ENCODE measurements at regions not wholly inside any gene's neighbourhood (a gene's known extent, or its start where the extent isn't known, plus 50 kb on each side); places are given as distances from the start of the nearest gene placed in this dataset.

DNA sequence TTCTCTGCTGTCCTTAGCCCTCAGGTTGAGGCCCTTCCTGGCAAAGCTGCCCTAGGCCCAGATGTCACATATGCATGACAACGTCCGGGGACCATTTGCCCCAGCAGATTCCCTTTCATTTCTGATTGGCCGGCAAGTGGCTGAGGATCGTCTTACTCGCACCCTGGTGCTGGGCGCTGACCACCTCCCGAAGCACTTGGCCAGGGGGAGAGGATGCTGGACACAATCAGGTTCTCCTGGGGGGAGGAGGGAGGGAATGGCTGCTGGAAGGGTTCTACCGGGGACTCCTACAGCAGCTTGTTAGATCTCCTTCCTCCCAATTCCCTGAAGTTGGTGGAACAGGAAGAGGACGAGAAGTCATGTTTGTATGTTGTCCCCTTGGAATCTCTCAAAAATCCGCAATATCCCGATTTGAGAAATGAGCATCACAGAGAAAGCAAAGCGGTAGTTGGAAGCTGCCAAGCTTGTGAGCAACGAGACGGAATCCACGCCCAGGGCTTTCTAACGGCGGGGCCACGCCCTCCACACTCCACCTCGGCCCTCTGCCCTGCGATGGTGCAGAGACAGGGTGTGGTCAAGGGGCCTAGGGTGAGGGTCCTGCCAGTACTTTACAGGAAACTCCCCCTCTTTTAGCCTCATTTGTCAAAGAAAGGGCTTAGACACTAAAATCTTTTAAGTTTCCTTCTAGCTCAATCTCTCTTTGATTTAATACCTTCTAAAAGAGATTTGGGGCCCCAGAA lies 61.8 kb upstream of the YWHAQ start:
- no peak for DNase-seq
- TF ChIP-seq, protein P1, sequence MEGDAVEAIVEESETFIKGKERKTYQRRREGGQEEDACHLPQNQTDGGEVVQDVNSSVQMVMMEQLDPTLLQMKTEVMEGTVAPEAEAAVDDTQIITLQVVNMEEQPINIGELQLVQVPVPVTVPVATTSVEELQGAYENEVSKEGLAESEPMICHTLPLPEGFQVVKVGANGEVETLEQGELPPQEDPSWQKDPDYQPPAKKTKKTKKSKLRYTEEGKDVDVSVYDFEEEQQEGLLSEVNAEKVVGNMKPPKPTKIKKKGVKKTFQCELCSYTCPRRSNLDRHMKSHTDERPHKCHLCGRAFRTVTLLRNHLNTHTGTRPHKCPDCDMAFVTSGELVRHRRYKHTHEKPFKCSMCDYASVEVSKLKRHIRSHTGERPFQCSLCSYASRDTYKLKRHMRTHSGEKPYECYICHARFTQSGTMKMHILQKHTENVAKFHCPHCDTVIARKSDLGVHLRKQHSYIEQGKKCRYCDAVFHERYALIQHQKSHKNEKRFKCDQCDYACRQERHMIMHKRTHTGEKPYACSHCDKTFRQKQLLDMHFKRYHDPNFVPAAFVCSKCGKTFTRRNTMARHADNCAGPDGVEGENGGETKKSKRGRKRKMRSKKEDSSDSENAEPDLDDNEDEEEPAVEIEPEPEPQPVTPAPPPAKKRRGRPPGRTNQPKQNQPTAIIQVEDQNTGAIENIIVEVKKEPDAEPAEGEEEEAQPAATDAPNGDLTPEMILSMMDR (IDR thresholded peaks at IDR 0.05), result no peak
- intact Hi-C loops (cut with DNase I), result no loop called here
- Histone ChIP-seq H3K9ac (ENCODE audit: low read depth in 2 of 2, low read length in 2 of 2) (no peak overlapping the region), H3K4me1 (no peaks in the 10 kb centered on the region), H3K4me3 (no peak overlapping the region), H3K9me3 (no peaks in the 10 kb centered on the region), H3K36me3 (no peaks in the 10 kb centered on the region), H3K27me3 (no peaks in the 10 kb centered on the region), H3K27ac (no peak overlapping the region)

DNA sequence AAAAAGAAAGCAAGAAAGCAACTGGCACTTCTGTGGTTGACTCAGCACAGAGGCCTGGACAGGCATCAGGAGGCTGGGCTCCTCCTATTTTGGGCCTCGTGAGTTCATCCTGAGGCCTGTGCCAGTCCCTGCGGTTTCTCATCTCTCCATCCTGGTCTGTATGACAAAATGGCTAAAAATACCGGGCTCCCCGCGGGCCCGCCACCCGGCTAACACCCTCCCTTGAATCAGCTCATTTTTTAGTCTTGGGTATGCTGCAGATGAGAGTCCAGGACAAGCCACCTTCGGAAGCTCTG lies 62.3 kb upstream of the YWHAQ start:
- no peaks in the 10 kb centered on the region for H3K27me3 ChIP-seq
- H3K36me3 ChIP-seq, result no peaks in the 10 kb centered on the region
- TF ChIP-seq, protein P1 (IDR thresholded peaks at IDR 0.05), result no peak
- intact Hi-C loops (cut with DNase I), result no loop called here
- no peaks in the 10 kb centered on the region for H3K9me3 ChIP-seq
- no peak overlapping the region for H3K4me3 ChIP-seq
- no peak overlapping the region for H3K27ac ChIP-seq
- H3K9ac ChIP-seq (ENCODE audit: low read depth in 2 of 2, low read length in 2 of 2), result no peak overlapping the region
- no peaks in the 10 kb centered on the region for H3K4me1 ChIP-seq
- DNase-seq, result no peak

DNA sequence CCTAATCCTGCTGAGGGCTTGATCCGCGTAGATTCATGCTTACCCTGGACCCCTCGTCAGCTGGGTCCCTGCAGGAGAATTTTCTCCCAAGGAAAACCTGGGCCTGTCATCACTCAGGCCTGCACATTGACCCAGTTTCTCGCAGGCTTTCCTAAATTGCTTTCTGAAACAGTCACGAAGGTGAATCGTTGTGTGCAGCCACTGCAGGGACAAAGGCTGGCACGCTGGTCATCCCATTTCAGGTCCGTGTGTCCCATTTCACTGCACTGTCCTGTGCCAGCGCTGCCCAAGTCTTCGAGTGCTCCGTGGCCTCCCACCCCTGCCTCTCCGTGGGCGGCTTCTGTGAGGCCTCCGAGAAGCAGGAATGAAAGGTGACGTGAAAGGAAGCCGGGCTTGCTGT lies 62.8 kb upstream of the YWHAQ start:
- no peaks in the 10 kb centered on the region for H3K9me3 ChIP-seq
- DNase-seq, result no peak
- no peak overlapping the region for H3K4me3 ChIP-seq
- no peak overlapping the region for H3K27ac ChIP-seq
- no peaks in the 10 kb centered on the region for H3K4me1 ChIP-seq
- TF ChIP-seq, protein P1 (IDR thresholded peaks at IDR 0.05), result no peak
- H3K9ac ChIP-seq (ENCODE audit: low read depth in 2 of 2, low read length in 2 of 2), result no peak overlapping the region
- H3K27me3 ChIP-seq, result no peaks in the 10 kb centered on the region
- intact Hi-C loops (cut with DNase I), result no loop called here
- H3K36me3 ChIP-seq, result no peaks in the 10 kb centered on the region

DNA sequence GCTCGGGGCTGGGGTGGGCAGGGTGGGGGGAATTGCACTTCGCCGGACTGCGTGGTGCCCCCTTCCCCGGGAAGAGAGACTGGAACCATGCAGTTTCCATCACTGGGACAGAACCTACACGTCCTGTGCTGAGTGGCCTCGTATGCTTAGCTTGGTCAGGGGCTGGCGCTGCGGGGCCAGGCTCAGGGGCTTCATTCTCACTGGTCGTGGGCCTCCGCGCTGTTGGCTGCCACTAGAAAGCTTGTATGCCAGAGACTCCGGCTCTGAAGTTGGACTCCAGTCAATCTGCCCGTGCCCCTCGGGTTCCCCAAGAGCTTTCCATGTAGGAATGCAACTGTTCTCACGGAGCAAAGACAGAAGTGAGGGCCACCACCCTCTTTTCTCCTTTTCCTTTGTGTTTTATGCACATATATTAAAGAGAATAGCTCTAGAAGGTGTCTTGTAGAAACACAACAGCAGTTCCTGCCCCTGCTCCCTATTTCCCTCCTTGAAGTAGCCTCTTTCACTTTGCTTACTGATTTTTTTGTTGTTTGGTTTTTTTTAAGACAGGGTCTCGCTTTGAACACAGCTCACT lies 64.0 kb upstream of the YWHAQ start:
- TF ChIP-seq, protein P1 (IDR thresholded peaks at IDR 0.05), result no peak
- Histone ChIP-seq H3K36me3 (no peaks in the 10 kb centered on the region), H3K27ac (no peak overlapping the region), H3K9me3 (no peaks in the 10 kb centered on the region), H3K9ac (ENCODE audit: low read depth in 2 of 2, low read length in 2 of 2) (no peak overlapping the region), H3K27me3 (no peaks in the 10 kb centered on the region), H3K4me3 (no peak overlapping the region), H3K4me1 (no peaks in the 10 kb centered on the region)
- DNase-seq, result no peak
- intact Hi-C loops (cut with DNase I), result no loop called here

DNA sequence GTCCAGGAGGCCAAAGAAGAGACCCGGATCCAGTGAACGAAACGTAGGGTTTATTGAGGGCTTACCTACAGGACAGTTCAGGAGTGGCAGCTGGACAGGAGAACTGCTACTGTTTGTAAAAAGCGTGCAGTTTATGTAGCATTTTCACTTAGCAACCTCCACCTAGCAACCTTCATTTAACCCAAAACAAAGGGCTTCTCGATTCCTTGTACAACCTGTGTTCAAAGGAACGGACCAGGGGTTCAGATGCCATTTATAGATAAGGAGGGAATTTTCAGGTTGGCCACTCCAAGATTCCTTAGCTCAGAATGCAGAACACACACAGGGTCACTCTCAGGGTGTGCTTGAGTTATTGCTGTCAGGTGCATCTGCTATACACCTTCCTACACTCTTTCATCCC lies 65.1 kb upstream of the YWHAQ start:
- TF ChIP-seq, protein P1 (IDR thresholded peaks at IDR 0.05), result no peak
- no peaks in the 10 kb centered on the region for H3K4me1 ChIP-seq
- no peaks in the 10 kb centered on the region for H3K9me3 ChIP-seq
- H3K36me3 ChIP-seq, result no peaks in the 10 kb centered on the region
- H3K27me3 ChIP-seq, result no peaks in the 10 kb centered on the region
- no peak for DNase-seq
- no peak overlapping the region for H3K27ac ChIP-seq
- intact Hi-C loops (cut with DNase I), result no loop called here
- no peak overlapping the region for H3K9ac ChIP-seq (ENCODE audit: low read depth in 2 of 2, low read length in 2 of 2)
- no peak overlapping the region for H3K4me3 ChIP-seq

Measured in colonic mucosa (tissue), 4 donors.